CD4-positive, alpha-beta T cell treated with Interleukin-21 for 1 hour (primary cell): ENCODE measurements at regions not wholly inside any gene's neighbourhood (a gene's known extent, or its start where the extent isn't known, plus 50 kb on each side); places are given as distances from the start of the nearest gene placed in this dataset.

Experiments used
- DNase-seq: peaks from one replicate; pipeline ENCODE4 v3.0.0-alpha.2; 2020

GRCh38 chr14:65794674-65795279, 382.2 kb downstream of the FUT8 start:
- DNase-seq = no peak

- DNase-seq = no peak
These were observed 385.7 kb downstream of the FUT8 start for GRCh38 chr14:65798216-65798615.

- no peak for DNase-seq
These were observed 388.2 kb downstream of the FUT8 start for GRCh38 chr14:65800694-65801093.

GRCh38 chr14:65802196-65802595, 389.7 kb downstream of the FUT8 start:
- DNase-seq = no peak

GRCh38 chr14:65803885-65804284, 391.4 kb downstream of the FUT8 start:
- DNase-seq = no peak

- DNase-seq = no peak
These were observed 392.0 kb downstream of the FUT8 start for GRCh38 chr14:65804439-65805112.

GRCh38 chr14:65805113-65805473, 392.6 kb downstream of the FUT8 start:
- no peak for DNase-seq

- no peak for DNase-seq
These were observed 395.9 kb downstream of the FUT8 start for GRCh38 chr14:65808390-65808789.

- no peak for DNase-seq
These were observed 397.8 kb downstream of the FUT8 start for GRCh38 chr14:65810322-65810721.

- DNase-seq = no peak
These were observed 401.3 kb downstream of the FUT8 start for GRCh38 chr14:65813760-65814384.

- peak; percentile 10 for DNase-seq
These were observed 402.6 kb downstream of the FUT8 start for GRCh38 chr14:65815127-65815526.

GRCh38 chr14:65817011-65817410, 404.5 kb downstream of the FUT8 start:
- no peak for DNase-seq

GRCh38 chr14:65819569-65819968, 407.0 kb downstream of the FUT8 start:
- DNase-seq = no peak

GRCh38 chr14:65821224-65821753, 408.8 kb downstream of the FUT8 start:
- DNase-seq = no peak

GRCh38 chr14:65824285-65824977, 411.9 kb downstream of the FUT8 start:
- DNase-seq = peak; percentile 81

- no peak for DNase-seq
These were observed 412.4 kb downstream of the FUT8 start for GRCh38 chr14:65824978-65825299.

GRCh38 chr14:65826946-65827345, 414.4 kb downstream of the FUT8 start:
- no peak for DNase-seq

- no peak for DNase-seq
These were observed 415.0 kb downstream of the FUT8 start for GRCh38 chr14:65827520-65827919.

GRCh38 chr14:65828396-65828795, 415.9 kb downstream of the FUT8 start:
- no peak for DNase-seq

- no peak for DNase-seq
These were observed 420.1 kb downstream of the FUT8 start for GRCh38 chr14:65832431-65833266.

GRCh38 chr14:65833267-65833880, 420.8 kb downstream of the FUT8 start:
- DNase-seq = no peak

GRCh38 chr14:65834051-65834450, 421.5 kb downstream of the FUT8 start:
- DNase-seq = no peak
